ENCODE measurements at regions not wholly inside any gene's neighbourhood (a gene's known extent, or its start where the extent isn't known, plus 50 kb on each side); places are given as distances from the start of the nearest gene placed in this dataset.

- no peak for TF ChIP-seq EZH2 (IDR thresholded peaks at IDR 0.05; ENCODE audit: insufficient read depth, poor library complexity, severe bottlenecking)
- TF ChIP-seq EZH2phosphoT487 (IDR thresholded peaks at IDR 0.05; ENCODE audit: insufficient read depth, low read depth) = no peak
These were observed 205.0 kb upstream of the HAND2 start for GRCh38 chr4:173735049-173735448.

All from GM23248 (cell line).